HG02763 (cell line): ENCODE measurements at regions not wholly inside any gene's neighbourhood (a gene's known extent, or its start where the extent isn't known, plus 50 kb on each side); places are given as distances from the start of the nearest gene placed in this dataset.

ENCODE experiments used
- ATAC-seq: cut with Tn5 transposase; IDR thresholded peaks from one replicate; pipeline ENCODE4 v1.9.1; 2021; ENCODE audit warnings: mild to moderate bottlenecking, moderate library complexity; ENCODE audit not compliant: unreplicated experiment

DNA sequence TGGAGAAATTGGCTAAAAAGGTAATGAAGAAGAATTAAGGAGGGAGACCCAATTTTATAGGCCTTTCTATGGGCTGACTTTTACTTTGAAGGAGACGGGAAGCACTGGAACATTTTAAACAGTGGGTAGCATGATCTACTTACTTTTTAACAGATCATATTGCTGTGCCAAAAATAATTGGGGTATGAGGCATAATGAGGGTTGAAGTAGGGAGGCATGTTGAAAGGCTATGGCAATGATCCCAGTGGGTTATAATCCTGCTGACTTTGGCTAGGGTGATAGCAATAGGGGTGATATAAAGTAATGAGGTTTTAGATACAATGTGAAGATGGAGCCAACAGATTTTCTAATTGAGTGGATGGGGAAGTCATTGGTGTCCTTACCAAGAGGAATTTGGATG is 73.2 kb downstream of the GPR37 start:
- no peak for ATAC-seq

DNA sequence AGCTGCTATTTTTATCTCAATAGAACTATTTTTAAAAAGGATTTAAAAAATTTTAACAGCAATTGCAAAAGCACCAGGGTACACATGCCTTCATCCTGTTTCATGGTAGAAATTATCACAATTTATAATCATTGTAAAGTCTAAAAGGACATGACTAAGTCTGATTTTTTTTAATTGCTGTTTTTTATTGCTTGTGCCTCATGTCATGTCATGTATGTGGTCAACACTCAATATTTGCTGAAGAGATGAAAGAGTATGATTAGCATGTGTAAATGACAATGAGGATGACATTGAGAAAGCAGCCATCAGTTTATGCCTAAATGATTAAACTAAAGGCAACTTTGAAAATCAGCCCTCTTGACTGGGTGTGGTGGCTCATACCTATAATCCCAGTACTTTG is 74.8 kb downstream of the GPR37 start:
- no peak for ATAC-seq

DNA sequence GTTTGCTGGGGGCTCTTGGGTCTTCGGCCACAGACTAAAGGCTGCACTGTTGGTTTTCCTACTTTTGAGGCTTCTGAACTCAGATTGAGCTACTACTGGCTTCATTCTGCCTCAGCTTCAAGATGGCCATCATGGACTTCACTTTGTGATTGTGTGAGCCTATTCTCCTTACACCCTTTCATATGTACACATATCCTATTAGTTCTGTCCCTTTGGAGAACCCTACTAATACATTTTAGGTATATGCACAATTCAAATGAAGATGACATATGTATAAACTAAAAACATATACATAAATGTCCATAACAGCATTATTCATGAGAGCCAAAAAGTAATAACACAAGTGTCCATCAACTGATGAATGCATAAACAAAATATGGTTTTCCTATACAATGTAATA is 75.7 kb downstream of the GPR37 start:
- ATAC-seq = no peak

DNA sequence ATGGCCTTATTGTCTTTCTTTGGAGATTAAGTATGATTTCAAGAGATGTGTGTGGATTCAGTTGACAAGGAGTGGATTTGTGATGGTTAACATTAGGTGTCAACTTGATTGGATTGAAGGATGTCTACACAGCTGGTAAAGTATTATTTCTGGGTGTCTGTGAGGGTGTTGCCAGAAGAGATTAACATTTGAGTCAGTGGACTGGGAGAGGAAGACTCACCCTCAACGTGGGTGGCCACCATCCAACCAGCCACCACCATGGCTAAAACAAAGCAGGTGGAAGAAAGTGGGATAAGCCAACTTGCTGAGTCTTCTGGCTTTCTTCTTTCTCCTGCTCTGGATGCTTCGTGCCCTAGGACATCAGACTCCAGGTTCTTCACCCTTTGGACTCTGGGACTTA is 76.1 kb downstream of the GPR37 start:
- no peak for ATAC-seq

DNA sequence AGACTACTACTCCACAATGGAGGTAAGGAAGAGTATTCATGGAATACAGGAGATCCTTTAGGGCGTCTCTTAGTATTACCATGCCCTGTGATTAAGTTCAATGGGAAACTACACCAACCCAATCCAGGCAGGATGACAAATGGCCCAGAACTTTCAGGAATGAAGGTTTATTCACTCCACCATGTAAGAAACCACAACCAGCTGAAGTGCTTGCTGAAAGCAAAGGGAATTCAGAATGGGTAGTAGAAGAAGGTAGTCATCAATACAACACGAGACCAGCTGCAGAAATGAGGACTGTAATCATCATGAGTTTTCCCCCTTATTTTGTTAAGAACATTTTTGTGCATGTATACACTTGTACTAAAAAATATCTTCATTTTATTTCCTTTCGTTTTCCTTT is 76.6 kb downstream of the GPR37 start:
- no peak for ATAC-seq

DNA sequence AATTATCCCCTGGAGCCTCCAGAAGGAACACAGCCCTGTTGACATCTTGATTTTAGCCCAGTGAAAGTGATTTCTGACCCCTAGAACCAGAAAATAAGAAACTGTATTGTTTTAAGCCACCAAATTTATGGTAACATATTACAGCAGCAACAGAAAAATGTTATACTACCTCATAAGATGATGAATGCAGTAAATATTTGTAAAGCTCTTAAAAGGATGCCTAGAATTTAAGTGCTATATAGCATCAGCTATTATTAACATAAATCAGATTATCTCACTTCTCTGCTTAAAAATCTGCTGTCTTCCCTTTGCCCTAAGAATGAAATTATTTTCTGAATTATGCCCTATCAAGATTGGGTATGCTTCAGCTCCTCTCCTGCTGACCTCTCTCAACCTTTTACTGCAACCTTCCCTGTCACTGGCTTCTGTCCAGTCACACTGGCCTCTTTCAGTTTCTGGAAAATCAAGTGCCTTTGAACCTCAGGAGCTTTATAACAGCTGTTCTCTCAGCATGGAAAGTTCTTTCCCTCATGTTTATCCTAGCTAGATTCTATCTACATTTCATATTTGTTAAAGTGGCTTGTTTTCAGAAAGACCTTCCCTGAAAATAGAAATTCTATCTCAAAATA is 78.9 kb downstream of the GPR37 start:
- no peak for ATAC-seq

DNA sequence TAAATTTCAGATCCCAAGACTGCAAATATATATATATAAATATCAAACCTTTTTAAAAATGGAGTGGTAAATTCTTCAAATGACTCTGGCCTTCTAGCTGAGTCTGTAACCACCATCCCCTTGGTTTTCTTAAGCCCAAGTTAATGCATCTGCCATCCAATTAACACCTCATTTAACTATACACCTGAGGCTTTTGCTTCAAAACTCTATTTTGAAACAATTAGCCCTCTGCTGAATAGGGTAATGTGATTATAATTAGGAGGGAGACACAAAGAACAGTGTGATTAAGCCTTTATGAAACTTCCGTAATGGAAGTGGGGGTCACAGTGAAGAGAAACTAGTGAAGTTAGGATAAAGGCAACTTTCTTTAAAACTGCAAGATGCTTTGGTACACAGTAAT is 83.6 kb downstream of the GPR37 start:
- no peak for ATAC-seq

DNA sequence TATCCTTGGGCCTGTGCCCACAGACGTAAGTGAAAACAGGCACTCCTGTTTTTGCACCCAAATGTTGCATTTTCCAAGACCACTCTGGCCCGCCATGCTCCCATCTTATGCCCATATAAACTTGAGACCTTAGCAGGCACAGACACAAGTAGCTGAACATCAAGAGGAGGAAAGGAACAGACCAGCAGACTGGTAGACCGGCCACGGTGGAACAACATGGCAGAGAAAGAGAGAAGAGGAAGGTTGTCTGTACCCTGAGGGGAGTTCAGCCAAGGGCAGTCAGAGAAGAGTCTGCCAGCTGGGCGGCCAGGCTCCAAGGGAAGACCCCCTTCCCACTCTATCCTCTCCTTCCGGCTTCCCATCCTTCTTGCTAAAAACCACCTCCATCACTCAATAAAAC is 85.3 kb downstream of the GPR37 start:
- no peak for ATAC-seq

DNA sequence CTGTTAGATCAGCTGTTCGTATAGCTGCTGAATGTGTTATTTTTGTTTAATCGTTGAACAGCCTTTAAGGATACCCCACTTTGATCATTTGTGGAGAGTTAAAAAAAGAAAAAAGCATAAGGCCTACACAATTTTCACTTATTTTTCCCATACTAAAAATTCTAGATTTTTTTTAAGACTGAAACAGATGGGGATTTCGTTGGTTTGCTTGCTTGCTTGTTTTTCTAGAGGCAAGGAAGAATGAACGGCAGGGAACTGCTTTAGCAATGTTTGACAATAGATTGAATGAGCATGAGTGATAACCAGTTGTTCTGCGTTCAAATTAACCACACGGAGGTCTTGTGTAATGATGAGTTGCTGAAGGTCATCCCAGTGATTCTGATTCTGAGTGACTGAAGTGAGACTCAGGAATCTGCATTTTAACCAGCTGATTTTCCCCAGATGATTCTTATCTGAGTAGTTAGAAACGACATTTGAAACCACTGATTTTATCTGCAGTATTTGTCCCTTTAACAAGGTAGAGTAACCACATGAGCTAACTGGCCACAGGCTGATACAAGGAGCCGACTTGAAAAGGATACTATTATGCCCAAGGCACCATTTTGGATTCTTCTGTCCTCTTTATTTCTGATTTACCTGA is 85.9 kb downstream of the GPR37 start:
- ATAC-seq = no peak

DNA sequence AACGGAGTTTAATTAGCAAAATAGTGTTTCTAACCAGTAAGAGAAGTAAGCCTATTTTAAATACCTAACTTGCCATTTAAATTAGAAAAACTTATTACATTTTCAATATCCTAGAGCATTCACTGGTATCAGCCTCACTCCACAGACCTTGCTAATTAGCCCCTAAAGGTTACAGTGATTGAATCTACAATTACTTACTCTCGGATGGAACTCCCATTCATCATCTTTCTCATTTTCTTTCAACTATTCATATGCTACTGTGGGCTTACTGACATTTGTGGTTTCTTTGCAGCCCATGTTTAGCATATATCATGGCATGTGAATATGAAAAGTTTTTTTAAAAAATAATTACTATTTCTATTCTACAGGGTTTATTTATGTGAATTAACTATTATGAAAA is 86.4 kb downstream of the GPR37 start:
- no peak for ATAC-seq

DNA sequence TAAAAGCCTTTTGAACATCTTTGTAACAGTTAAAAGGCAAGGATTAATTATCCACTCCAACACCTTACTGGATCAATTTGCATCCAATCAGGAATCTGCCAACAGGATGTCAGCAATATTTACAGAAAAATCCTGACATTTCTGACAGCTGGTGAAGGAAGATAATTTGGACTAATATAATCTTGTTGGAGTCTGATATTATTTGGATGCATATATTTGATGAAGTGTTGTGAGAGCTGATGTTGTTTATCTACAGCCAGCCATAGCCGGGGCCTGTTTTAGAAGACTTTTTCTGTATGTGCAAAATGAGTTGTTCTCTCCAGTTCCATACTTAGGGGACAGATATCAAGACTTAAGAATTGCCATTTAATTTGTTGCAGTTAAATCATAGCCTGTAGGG is 91.1 kb downstream of the GPR37 start:
- ATAC-seq = no peak

DNA sequence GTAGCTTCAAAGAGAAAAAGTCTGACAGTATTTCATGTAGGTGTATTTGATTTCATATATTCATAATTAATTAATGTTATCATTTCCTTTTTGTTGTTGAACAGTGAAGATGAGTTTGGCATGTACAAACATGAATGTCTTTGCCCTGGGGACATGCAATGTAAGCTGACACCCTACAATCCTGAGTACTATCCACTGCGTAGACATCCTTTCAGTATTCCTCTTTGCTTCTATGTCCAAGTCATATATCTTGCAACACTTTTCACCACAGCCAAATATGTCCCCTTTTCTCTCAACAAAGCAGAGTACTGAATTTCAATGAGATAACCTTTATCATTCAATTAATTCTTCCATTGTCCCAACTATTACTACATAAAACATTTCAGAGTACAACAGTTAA is 93.6 kb downstream of the GPR37 start:
- no peak for ATAC-seq

DNA sequence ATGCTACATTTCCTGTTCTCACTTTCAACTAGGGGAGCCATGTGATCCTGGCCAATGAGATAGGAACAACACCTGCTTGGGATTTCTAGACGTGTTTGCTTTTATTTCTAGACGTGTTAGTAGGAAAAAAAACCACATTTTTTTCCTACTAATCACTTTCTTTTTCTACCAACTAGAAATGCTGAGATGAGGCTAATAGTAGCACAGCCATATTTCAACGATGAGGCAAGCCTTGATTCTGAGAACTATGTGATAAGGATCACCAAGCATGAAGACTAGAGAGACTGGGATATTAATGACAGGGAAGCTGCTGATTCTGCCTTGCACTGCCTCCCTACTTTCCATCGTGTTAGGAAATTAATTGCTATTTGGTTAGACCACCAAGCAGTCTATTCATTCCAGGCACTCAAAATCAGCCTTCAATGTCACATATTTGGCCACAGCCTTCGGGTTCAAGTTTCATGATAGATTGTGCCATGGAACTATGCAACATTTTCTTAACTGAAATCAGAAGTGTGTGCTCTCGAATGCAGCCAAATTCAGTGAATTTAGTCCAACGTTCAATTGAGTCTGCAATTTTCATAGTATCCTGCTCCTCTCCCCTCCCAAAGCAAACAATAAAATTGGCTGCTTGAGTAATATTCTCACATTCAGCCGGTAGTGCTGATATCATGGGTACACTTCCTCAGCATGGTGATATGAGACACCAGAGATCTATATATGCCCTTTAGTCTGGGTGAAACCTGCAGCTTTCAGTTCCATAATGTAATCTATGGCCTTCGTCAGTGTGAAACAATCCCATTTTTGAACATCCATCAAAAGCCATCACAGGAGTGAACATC is 98.1 kb downstream of the GPR37 start:
- ATAC-seq = no peak

DNA sequence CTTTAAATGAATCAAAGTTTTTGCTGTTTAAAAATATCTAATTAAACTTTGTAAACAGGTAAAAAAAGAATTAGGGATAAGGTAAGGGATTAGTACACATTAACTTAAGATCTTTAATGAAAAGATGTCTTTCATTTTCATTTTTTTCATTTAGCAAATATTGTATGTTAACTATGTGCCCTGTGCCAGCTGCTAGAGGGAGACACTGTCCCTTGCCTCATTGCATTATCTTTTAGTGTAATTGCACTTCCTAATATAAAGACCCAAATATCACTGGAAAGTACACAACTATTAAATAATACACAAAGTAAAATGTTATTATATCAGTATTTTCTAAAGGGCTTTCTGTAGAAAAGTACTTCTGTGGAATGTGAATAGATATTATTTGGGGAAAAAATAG is 102.7 kb downstream of the GPR37 start:
- no peak for ATAC-seq

DNA sequence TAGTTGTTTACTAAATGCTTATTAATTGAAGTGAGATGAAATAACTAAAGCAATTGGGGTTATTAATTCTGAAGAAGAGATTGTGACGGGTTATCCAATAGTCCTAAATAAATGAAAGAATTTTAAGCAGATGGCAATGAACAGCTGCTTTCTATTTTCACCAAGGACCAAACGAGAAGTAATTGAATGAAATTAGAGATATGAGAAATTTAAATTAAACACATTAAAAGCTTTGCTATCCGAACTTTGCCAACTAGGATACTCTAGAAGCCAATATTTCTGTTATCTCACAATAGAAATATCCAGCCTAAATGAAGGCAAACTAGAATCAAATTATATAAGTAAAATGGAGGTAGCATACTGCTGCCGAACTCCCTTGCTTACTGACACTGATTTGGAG is 103.2 kb downstream of the GPR37 start:
- ATAC-seq = no peak

DNA sequence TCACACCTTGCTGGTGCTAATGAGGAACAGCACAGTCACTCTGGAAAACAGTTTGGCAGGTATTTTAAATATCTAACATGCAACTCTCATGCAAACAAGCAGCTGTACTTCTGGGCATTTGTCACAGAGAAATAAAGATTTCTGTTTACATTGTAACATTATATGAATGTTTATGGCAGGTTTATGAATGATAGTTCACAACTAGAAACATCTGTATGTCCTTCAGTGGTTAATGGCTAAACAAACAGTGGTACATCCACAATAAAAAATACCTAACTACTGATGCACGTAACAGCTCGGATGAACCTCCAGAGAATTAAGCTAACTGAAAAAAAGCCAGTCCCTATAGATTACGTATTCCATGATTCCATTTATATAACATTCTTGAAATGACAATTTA is 109.6 kb downstream of the GPR37 start:
- ATAC-seq = no peak

DNA sequence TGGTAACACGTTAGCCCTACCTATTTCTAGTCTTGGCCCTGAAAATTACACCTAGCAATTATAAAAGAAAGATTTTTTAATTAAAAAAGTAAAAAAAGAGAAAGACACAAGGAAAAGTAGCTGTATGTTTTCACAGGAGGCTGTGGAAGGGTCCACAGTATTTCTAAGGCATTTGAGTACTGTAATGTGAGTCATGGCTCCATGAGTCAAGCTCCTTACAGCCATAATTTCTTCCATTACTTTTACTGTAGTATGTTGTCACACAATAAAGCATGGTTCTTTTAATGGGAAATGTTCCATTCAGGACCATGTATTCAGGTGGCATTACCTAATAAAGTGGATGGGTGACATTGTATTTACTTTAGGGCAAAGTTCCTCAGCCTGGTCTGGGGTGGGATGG is 113.4 kb downstream of the GPR37 start:
- no peak for ATAC-seq

DNA sequence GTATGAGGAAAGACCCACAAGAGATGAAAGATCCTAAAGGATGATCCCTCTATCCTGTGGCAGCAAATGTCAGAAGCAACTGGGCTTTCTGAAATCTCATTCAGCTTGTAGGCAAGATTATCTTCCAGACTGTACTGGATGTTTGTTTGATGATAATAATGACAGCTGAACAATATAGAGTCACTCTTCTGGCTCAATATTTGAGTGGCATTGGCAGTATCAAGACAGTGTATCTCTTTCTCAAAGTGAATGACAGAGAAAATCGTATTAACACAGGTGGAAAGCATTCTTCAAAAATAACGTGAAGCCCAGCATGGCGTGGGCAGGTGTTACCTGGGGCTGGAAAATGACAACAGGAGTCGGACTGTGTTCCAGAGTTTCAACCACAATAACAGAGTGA is 114.5 kb downstream of the GPR37 start:
- ATAC-seq = no peak

DNA sequence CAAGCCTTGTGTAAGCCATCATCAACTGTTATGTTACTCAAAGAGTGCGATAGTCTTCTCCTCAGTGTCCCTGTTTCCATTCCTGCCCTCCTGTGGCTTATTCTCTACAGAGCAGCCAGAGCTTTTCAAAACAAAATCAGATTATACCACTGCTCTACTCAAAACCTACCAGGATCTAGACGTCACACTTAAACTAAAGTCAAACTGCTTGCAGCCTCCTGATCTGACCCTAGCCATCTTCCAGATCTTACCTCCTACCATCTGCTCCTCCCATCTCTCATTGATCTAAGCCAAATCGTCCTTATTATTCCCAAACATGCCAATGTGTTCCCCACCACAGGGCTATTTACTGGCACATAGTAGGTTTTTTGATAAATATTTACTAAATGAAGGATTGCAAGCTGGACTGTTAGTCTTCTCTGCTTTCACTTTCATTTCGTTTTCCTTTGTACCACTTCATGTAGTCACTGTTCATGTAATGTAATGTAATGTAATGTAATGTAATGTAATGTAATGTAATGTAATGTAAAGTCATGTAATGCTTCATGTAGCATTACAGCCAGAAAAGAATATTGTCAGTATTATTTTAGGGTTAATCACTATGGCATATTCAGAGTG is 116.1 kb downstream of the GPR37 start:
- ATAC-seq = no peak

DNA sequence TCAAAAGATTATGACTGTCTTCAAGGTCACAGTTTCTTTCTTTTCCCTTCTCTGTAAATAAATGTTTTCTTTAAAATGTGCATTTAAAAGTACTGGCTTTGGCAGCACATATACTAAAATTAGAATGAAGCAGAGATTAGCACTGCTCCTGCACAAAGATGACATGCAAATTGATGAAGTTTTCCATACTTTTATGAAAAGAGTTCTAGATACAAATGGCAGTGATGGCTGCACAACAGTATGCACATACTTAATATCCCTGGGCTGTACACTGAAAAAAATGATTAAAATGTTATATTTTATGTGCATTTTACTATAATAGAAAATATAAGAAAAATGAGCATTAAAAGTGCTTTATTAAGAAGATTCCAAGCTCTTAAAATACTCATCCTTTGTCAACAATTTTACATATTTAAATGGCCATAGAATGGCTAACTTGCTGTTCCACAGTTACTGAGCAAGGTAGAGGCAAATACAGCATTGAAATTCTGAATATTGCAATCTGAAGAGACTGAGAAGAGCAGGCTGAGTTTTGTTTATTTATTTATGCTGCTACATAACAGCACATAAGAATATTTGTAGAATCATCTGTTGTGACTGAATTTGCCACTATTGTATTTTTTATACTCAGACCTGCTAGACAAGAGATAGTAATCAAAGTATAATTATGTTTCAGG is 117.8 kb downstream of the GPR37 start:
- no peak for ATAC-seq

DNA sequence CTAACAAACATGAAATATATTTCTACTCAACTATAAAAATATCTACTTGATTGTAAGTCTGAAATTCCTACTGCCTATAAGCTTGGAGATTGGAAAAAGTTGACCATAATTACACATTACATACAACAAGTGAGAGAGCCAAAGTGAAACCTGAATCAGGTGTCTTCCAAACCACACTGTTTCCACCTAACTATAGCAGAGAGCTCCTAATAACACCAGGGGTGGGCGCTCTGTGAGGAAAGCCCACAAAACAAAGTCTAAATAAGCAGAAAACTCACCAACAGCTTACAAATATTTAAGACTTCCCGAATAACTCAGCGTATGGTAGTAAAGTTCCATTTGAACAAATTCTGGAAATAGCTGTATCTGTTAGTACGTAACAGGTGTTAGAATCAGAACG is 119.9 kb downstream of the GPR37 start:
- no peak for ATAC-seq
